IMR-90 (cell line): ENCODE measurements at regions not wholly inside any gene's neighbourhood (a gene's known extent, or its start where the extent isn't known, plus 50 kb on each side); places are given as distances from the start of the nearest gene placed in this dataset.

ENCODE experiments used
- ATAC-seq: fragments of 200-7000 bp; cut with Tn5 transposase; 2 replicates; pipeline ENCODE4 v1.9.1; 2020; ENCODE audit warnings: low read depth, mild to moderate bottlenecking, moderate library complexity
- BruUV-seq: library from RNA; stranded (reverse); fragments of 400-500 nt; replicated peaks from 2 replicates; lab custom pipeline; 2021; lab: Mats Ljungman, UMichigan
- CTCF ChIA-PET: fragments of 300-600 bp; formaldehyde crosslinking; extraction: SDS; loops from one replicate; lab custom pipeline; 2021; ENCODE audit warnings: antibody characterized with exemption; lab: Yijun Ruan, JAX
- POLR2A ChIA-PET: fragments of 300-600 bp; sonication (Branson Sonifier 250); formaldehyde crosslinking; loops from one replicate; lab custom pipeline; 2022; ENCODE audit warnings: antibody characterized with exemption; ENCODE audit not compliant: unreplicated experiment; lab: Charles Lee
- DNase-seq: peaks from one replicate; pipeline ENCODE4 v3.0.0; 2013
- H2AFZ ChIP-seq: replicated peaks from 2 replicates; pipeline ENCODE3; 2013; ENCODE audit warnings: low read length, mild to moderate bottlenecking; ENCODE audit not compliant: poor library complexity
- H2AK5ac ChIP-seq: 2 replicates; pipeline ENCODE4 v1.6.1; 2013; ENCODE audit warnings: low read depth, low read length, inconsistent platforms
- H2AK9ac ChIP-seq: replicated peaks from 2 replicates; pipeline ENCODE3; 2013; ENCODE audit warnings: mild to moderate bottlenecking, low read depth, low read length, moderate library complexity; ENCODE audit not compliant: poor library complexity
- H2BK120ac ChIP-seq: 2 replicates; pipeline ENCODE4 v1.6.1; 2013; ENCODE audit warnings: low read depth, low read length, inconsistent platforms
- H2BK15ac ChIP-seq: 3 replicates; pipeline ENCODE4 v1.6.1; 2013; ENCODE audit warnings: low read depth, low read length, inconsistent platforms
- H2BK20ac ChIP-seq: 2 replicates; pipeline ENCODE4 v1.6.1; 2013; ENCODE audit warnings: low read depth, mild to moderate bottlenecking, inconsistent platforms, low read length, moderate library complexity
- H2BK5ac ChIP-seq: 2 replicates; pipeline ENCODE4 v1.6.1; 2013; ENCODE audit warnings: mild to moderate bottlenecking, low read depth, low read length, inconsistent platforms; ENCODE audit not compliant: poor library complexity, severe bottlenecking
- H3K14ac ChIP-seq: replicated peaks from 2 replicates; pipeline ENCODE4 v1.6.1; 2013; ENCODE audit warnings: low read depth, low read length, inconsistent platforms
- H3K18ac ChIP-seq: 2 replicates; pipeline ENCODE4 v1.6.1; 2013; ENCODE audit warnings: low read depth, low read length, control low read depth
- H3K23ac ChIP-seq: 2 replicates; pipeline ENCODE4 v1.6.1; 2013; ENCODE audit warnings: low read depth, low read length, inconsistent platforms
- H3K27ac ChIP-seq: 2 replicates; pipeline ENCODE4 v1.5.1; 2013; ENCODE audit warnings: mild to moderate bottlenecking, control low read depth, low read length; ENCODE audit not compliant: insufficient read depth
- H3K27me3 ChIP-seq: 2 replicates; pipeline ENCODE4 v1.6.1; 2013; ENCODE audit warnings: low read length; ENCODE audit not compliant: control insufficient read depth, insufficient read depth
- H3K36me3 ChIP-seq: 2 replicates; pipeline ENCODE4 v1.6.1; 2013; ENCODE audit warnings: low read length, mixed read lengths; ENCODE audit not compliant: control insufficient read depth, insufficient read depth
- H3K4ac ChIP-seq: 2 replicates; pipeline ENCODE4 v1.6.1; 2013; ENCODE audit warnings: low read depth, low read length, inconsistent platforms
- H3K4me1 ChIP-seq: 2 replicates; pipeline ENCODE4 v1.6.1; 2013; ENCODE audit warnings: low read length, mixed read lengths; ENCODE audit not compliant: control insufficient read depth, insufficient read depth
- H3K4me2 ChIP-seq: 2 replicates; pipeline ENCODE4 v1.6.1; 2013; ENCODE audit warnings: low read depth, mild to moderate bottlenecking, control low read depth, low read length, moderate library complexity
- H3K4me3 ChIP-seq: 2 replicates; pipeline ENCODE4 v1.5.1; 2013; ENCODE audit warnings: low read depth, mild to moderate bottlenecking, control low read depth, low read length, moderate library complexity; ENCODE audit not compliant: insufficient read depth
- H3K56ac ChIP-seq: 2 replicates; pipeline ENCODE4 v1.6.1; 2013; ENCODE audit warnings: low read length, inconsistent platforms; ENCODE audit not compliant: insufficient read depth; ENCODE audit errors: extremely low read depth
- H3K79me1 ChIP-seq, 2 experiments: 2 replicates each; pipeline ENCODE4 v1.6.1; 2013; ENCODE audit warnings: low read length in 2 of 2, inconsistent platforms in 1 of 2, low read depth in 1 of 2
- H3K9ac ChIP-seq: 2 replicates; pipeline ENCODE4 v1.6.1; 2013; ENCODE audit warnings: low read depth, low read length, control low read depth
- H3K9me1 ChIP-seq: 2 replicates; pipeline ENCODE4 v1.6.1; 2013; ENCODE audit warnings: low read length, inconsistent platforms; ENCODE audit not compliant: insufficient read depth
- H3K9me3 ChIP-seq: 2 replicates; pipeline ENCODE4 v1.6.1; 2013; ENCODE audit warnings: low read length; ENCODE audit not compliant: control insufficient read depth, insufficient read depth
- H4K20me1 ChIP-seq: 2 replicates; pipeline ENCODE4 v1.6.1; 2013; ENCODE audit warnings: low read length, inconsistent platforms; ENCODE audit not compliant: insufficient read depth
- H4K5ac ChIP-seq: 2 replicates; pipeline ENCODE4 v1.6.1; 2013; ENCODE audit warnings: mild to moderate bottlenecking, low read depth, low read length, control low read depth
- H4K8ac ChIP-seq, 2 experiments: 2 replicates each; pipeline ENCODE4 v1.6.1; 2013; ENCODE audit warnings: low read depth in 2 of 2, low read length in 2 of 2, control low read depth in 1 of 2, inconsistent platforms in 1 of 2
- H4K91ac ChIP-seq: 2 replicates; pipeline ENCODE4 v1.6.1; 2013; ENCODE audit warnings: low read depth, low read length, inconsistent platforms; ENCODE audit not compliant: insufficient read depth
- MAFK ChIP-seq: IDR thresholded peaks from 2 replicates; pipeline ENCODE4 v1.6.1; 2012; ENCODE audit warnings: low read depth, low read length, improper control_type of control experiment
- RFX5 ChIP-seq: IDR thresholded peaks from 2 replicates; pipeline ENCODE4 v1.8.0; 2012; ENCODE audit warnings: low read depth, mild to moderate bottlenecking, low read length, moderate library complexity
- WGBS, 2 experiments: methylation state at CpG; one replicate each; pipeline versions ENCODE4 v1.1.5 to v1.1.7; 2013; ENCODE audit warnings: missing lambda C conversion rate in 2 of 2; ENCODE audit not compliant: insufficient read length in 1 of 2; ENCODE audit errors: extremely low coverage in 2 of 2; 5-methylcytosine and 5-hydroxymethylcytosine counted together
- dilution Hi-C: fragments of 300-500 bp; cut with HindIII; formaldehyde crosslinking; loops from one replicate; pipeline ENCODE4 v1.14.3; 2018; ENCODE audit warnings: low sequenced_read_pairs; ENCODE audit not compliant: unreplicated experiment
- in situ Hi-C: fragments of 300-500 bp; cut with MboI; formaldehyde crosslinking; loops from 3 replicates; pipeline ENCODE4 v1.14.3; 2019; ENCODE audit warnings: low sequenced_read_pairs, inconsistent platforms, mixed read lengths
- intact Hi-C: fragments of 100-400 bp; cut with micrococcal nuclease; formaldehyde crosslinking; loops from 2 replicates; pipeline ENCODE4 v1.10.0; 2022

DNA sequence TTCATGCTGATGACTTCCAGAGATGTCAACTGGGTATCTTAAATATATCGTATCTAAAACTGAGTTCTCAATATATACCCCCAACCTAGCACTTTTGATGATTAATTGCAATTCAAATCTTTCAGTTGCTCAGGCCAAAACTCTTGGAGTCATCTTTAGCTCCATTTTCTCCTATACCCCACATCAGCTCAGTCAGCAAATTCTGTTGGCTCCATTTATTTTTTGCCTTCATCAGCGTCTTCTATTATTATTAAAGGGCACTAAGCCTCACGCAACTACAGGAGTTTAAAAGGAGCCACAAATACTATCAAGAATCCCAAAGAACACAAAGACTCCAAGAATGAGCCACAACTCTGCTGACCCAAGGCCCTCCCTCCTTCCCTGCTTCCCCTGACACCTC, 134.9 kb downstream of the KCTD12 start:
- H3K4me2 ChIP-seq, result no peak overlapping the region
- ATAC-seq (no peak), DNase-seq (no peak)
- no peak overlapping the region for H2BK15ac ChIP-seq
- WGBS, 2 experiments, result 93% methylated on average over 2 of the region's 3 CpGs; no CpG with 5 or more reads in 1 of the 2 experiments
- H3K23ac ChIP-seq, result no peak overlapping the region
- dilution Hi-C loops, result no loop called here
- no peak overlapping the region for H2BK20ac ChIP-seq
- H3K27ac ChIP-seq, result no peak overlapping the region
- no peak overlapping the region for H4K91ac ChIP-seq
- H2AK9ac ChIP-seq, result no peak overlapping the region
- ChIA-PET POLR2A (no interaction called here), CTCF (no interaction called here)
- BruUV-seq, result no TSS peak
- H3K18ac ChIP-seq, result no peak overlapping the region
- no peaks in the 10 kb centered on the region for H3K79me1 ChIP-seq
- H3K9me3 ChIP-seq, result no peaks in the 10 kb centered on the region
- intact Hi-C loops, result no loop called here
- no peak overlapping the region for H2BK120ac ChIP-seq
- TF ChIP-seq RFX5, result no peak
- peak; percentile 44 for TF ChIP-seq MAFK
- no peak overlapping the region for H2BK5ac ChIP-seq
- in situ Hi-C loops, result no loop called here
- H3K9ac ChIP-seq, result no peak overlapping the region
- H3K14ac ChIP-seq, result no peak overlapping the region
- H3K56ac ChIP-seq, result no peak overlapping the region
- H3K4ac ChIP-seq, result no peak overlapping the region
- no peaks in the 10 kb centered on the region for H4K20me1 ChIP-seq
- no peaks in the 10 kb centered on the region for H3K36me3 ChIP-seq
- no peak overlapping the region for H2AK5ac ChIP-seq
- H3K27me3 ChIP-seq, result no peaks in the 10 kb centered on the region; the same call in 1 of the 2 replicates
- no peaks in the 10 kb centered on the region for H3K9me1 ChIP-seq
- H4K8ac ChIP-seq, result no peak overlapping the region
- H2AFZ ChIP-seq, result no peak overlapping the region
- H4K5ac ChIP-seq, result no peak overlapping the region
- H3K4me1 ChIP-seq, result no peaks in the 10 kb centered on the region
- H3K4me3 ChIP-seq, result no peak overlapping the region
